Stomach (tissue), 8 donors: ENCODE measurements at regions not wholly inside any gene's neighbourhood (a gene's known extent, or its start where the extent isn't known, plus 50 kb on each side); places are given as distances from the start of the nearest gene placed in this dataset.

ENCODE experiments used
- DNase-seq, 2 donors: peaks; one replicate each; pipeline versions ENCODE4 v3.0.0 to v3.0.0-alpha.2; 2013 to 2019
- H3K27ac ChIP-seq, 5 donors: fragments of 200-600 bp in 4 of 5; sonication (generic) in 4 of 5; one replicate each; pipeline ENCODE4 v1.5.1; 2013 to 2019; ENCODE audit warnings: mild to moderate bottlenecking in 1 of 5, moderate library complexity in 1 of 5
- H3K27me3 ChIP-seq, 3 donors: fragments of 200-600 bp; sonication (generic); one replicate each; pipeline ENCODE4 v1.5.1; 2017 to 2019; ENCODE audit warnings: mixed run types in 1 of 3
- H3K36me3 ChIP-seq, 4 donors: fragments of 200-600 bp; sonication (generic); 1 replicate in 3 of 4; 2 replicates in 1 of 4; pipeline ENCODE4 v1.5.1; 2016 to 2019
- H3K4me1 ChIP-seq, 4 donors: fragments of 200-600 bp; sonication (generic); one replicate each; pipeline ENCODE4 v1.5.1; 2016 to 2019
- H3K4me3 ChIP-seq, 4 donors: fragments of 200-600 bp; sonication (generic) in 3 of 4; one replicate each; pipeline ENCODE4 v1.5.1; 2016 to 2019; ENCODE audit warnings: mild to moderate bottlenecking in 1 of 4
- H3K9me3 ChIP-seq, 4 donors: fragments of 200-600 bp; sonication (generic); one replicate each; pipeline ENCODE4 v1.5.1; 2016 to 2019
- EP300 ChIP-seq: sonication (generic); formaldehyde crosslinking; IDR thresholded peaks from one replicate; pipeline ENCODE4 v1.6.1; 2017; ENCODE audit warnings: antibody characterized with exemption
- POLR2A ChIP-seq, 4 donors: fragments of 450-650 bp; IDR thresholded peaks; one replicate each; pipeline ENCODE4 v1.6.1; 2016; ENCODE audit warnings: antibody characterized with exemption in 4 of 4, control low read depth in 2 of 4, mild to moderate bottlenecking in 1 of 4, moderate library complexity in 1 of 4
- POLR2AphosphoS5 ChIP-seq, 3 donors: sonication (generic); formaldehyde crosslinking; IDR thresholded peaks; one replicate each; pipeline ENCODE4 v1.6.1; 2016; ENCODE audit warnings: antibody characterized with exemption in 3 of 3
- WGBS, 5 donors: extraction: QIAGEN DNeasy Blood & Tissue Kit in 3 of 5; methylation state at CpG; one replicate each; pipeline versions ENCODE4 v1.1.5 to v1.1.7; 2013 to 2018; 5-methylcytosine and 5-hydroxymethylcytosine counted together
- intact Hi-C: fragments of 100-400 bp; cut with DNase I; formaldehyde crosslinking; loops from one replicate; pipeline ENCODE4 v1.15.1; 2023; ENCODE audit warnings: low total_unique reads
- TF ChIP-seq, protein P1 (sequence below), 7 experiments: fragments of 450-650 bp in 4 of 7; fragments of 200-600 bp in 3 of 7; sonication (generic) in 3 of 7; IDR thresholded peaks; one replicate each; pipeline ENCODE4 v1.5.1; 2016 to 2019; ENCODE audit warnings: antibody characterized with exemption in 7 of 7, control low read depth in 2 of 7, mild to moderate bottlenecking in 1 of 7
- donor health status: healthy with polysubstance abuse.
- donor health status: Bipolar disorder and iron deficiency.
- donor health status: healthy.

DNA sequence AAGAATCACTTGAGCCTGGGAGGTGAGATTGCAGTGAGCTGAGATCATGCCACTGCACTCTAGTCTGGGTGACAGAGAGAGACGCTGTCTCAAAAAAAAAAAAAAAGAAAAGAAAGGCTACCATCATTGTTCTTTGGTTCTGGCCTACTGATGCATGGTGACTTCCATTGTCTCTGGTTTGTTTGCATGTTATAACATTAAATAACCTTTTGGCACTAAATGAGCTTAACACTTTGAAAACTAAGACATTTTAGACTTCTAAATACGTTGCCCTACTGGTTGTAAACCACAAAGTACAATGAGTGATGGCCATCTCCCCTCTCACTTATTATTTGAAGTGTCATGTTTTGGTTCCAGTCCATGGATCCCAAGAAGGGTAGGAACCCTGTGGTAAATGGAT lies 152.9 kb upstream of the CPM start:
- TF ChIP-seq POLR2AphosphoS5 (IDR thresholded peaks at IDR 0.05) (no peak), POLR2A (IDR thresholded peaks at IDR 0.05) (no peak), EP300 (no peak)
- TF ChIP-seq, protein P1, sequence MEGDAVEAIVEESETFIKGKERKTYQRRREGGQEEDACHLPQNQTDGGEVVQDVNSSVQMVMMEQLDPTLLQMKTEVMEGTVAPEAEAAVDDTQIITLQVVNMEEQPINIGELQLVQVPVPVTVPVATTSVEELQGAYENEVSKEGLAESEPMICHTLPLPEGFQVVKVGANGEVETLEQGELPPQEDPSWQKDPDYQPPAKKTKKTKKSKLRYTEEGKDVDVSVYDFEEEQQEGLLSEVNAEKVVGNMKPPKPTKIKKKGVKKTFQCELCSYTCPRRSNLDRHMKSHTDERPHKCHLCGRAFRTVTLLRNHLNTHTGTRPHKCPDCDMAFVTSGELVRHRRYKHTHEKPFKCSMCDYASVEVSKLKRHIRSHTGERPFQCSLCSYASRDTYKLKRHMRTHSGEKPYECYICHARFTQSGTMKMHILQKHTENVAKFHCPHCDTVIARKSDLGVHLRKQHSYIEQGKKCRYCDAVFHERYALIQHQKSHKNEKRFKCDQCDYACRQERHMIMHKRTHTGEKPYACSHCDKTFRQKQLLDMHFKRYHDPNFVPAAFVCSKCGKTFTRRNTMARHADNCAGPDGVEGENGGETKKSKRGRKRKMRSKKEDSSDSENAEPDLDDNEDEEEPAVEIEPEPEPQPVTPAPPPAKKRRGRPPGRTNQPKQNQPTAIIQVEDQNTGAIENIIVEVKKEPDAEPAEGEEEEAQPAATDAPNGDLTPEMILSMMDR (IDR thresholded peaks at IDR 0.05) = no peak
- intact Hi-C loops = no loop called here
- no peaks in the 10 kb centered on the region for H3K27me3 ChIP-seq

DNA sequence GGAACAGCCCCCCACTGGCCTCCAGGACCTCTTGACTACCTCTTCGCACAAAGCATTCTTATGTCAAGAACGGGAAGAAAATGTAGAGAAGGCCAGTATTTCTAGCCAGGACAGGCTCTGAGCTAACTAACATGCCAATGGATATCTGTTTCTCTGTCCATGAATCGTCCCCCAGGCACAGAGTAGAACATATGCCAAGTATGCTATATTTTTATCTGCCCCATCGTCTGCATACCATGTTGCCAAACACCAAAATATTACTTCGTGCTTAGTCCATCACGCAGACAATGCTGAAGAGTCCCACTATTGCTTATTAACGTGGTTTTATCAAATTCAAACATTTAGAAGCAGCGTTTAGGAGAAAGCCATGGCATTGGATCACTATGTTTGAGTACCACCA lies 151.4 kb upstream of the CPSF6 start:
- H3K27ac ChIP-seq = no peak overlapping the region
- 69 to 87% (median 78%) methylated on average over 8 of the region's 8 CpGs for WGBS, 5 donors
- TF ChIP-seq POLR2AphosphoS5 (IDR thresholded peaks at IDR 0.05) = no peak
- TF ChIP-seq, protein P1 (IDR thresholded peaks at IDR 0.05) = no peak
- TF ChIP-seq EP300 = no peak
- no peak for TF ChIP-seq POLR2A (IDR thresholded peaks at IDR 0.05)
- H3K4me1 ChIP-seq = no peaks in the 10 kb centered on the region
- no peaks in the 10 kb centered on the region for H3K36me3 ChIP-seq
- intact Hi-C loops = no loop called here
- no peak for DNase-seq
- no peak overlapping the region for H3K4me3 ChIP-seq
- H3K27me3 ChIP-seq = no peaks in the 10 kb centered on the region
- no peaks in the 10 kb centered on the region for H3K9me3 ChIP-seq

More for the DNA sequence above, 152.9 kb upstream of the CPM start:
- H3K4me1 ChIP-seq = no peaks in the 10 kb centered on the region
- no peak overlapping the region for H3K4me3 ChIP-seq
- no peaks in the 10 kb centered on the region for H3K9me3 ChIP-seq
- H3K27ac ChIP-seq = no peak overlapping the region
- no peak for DNase-seq
- WGBS, 5 donors = 79 to 93% (median 86%) methylated on average over 2 of the region's 2 CpGs
- H3K36me3 ChIP-seq = no peaks in the 10 kb centered on the region

GRCh38 chr12:69090722-69091121 lies 148.6 kb upstream of the CPSF6 start:
- no peaks in the 10 kb centered on the region for H3K4me1 ChIP-seq
- TF ChIP-seq EP300 (no peak), POLR2A (IDR thresholded peaks at IDR 0.05) (no peak), POLR2AphosphoS5 (IDR thresholded peaks at IDR 0.05) (no peak)
- TF ChIP-seq, protein P1 (IDR thresholded peaks at IDR 0.05) = no peak
- no peaks in the 10 kb centered on the region for H3K36me3 ChIP-seq
- H3K27me3 ChIP-seq = no peaks in the 10 kb centered on the region
- no peak for DNase-seq
- H3K9me3 ChIP-seq = no peaks in the 10 kb centered on the region
- no peak overlapping the region for H3K4me3 ChIP-seq
- intact Hi-C loops = no loop called here
- no peak overlapping the region for H3K27ac ChIP-seq
- WGBS, 5 donors = 67 to 85% (median 78%) methylated on average over 1 of the region's 1 CpG

DNA sequence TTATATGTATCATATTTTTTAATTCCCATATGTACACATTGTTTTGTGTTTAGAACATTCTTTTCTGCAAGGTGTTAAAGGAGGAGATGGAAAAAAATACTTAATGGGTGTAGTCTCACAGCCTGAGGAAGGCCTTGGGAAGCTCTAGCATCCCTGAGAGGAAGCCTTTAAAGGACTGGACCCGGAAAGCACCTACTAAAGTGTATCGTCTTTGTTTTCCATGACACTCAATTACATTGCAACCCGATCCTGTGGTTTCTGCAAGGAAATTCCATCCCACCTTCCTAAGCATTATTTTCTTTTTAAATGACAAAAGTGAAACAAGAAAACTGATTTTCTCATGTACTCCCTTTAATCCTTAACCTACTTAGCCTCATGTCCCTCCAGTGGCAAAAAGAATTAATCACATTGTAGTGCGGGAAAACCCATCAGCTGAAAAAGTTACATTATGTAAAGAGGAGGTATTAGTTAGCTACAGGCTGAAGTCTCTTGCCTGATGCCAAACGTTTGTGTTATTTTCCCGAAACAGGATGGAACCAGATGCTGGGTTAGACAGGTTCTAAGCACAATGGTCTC lies 147.8 kb upstream of the CPSF6 start:
- H3K27ac ChIP-seq = no peak overlapping the region
- no peaks in the 10 kb centered on the region for H3K4me1 ChIP-seq
- no peaks in the 10 kb centered on the region for H3K27me3 ChIP-seq
- H3K36me3 ChIP-seq = no peaks in the 10 kb centered on the region
- H3K4me3 ChIP-seq = no peak overlapping the region
- no peak for DNase-seq
- 59 to 66% (median 62%) methylated on average over 6 of the region's 6 CpGs for WGBS, 5 donors
- TF ChIP-seq EP300 (no peak), POLR2AphosphoS5 (IDR thresholded peaks at IDR 0.05) (no peak), POLR2A (IDR thresholded peaks at IDR 0.05) (no peak)
- TF ChIP-seq, protein P1 (IDR thresholded peaks at IDR 0.05) = no peak
- H3K9me3 ChIP-seq = no peaks in the 10 kb centered on the region
- intact Hi-C loops = no loop called here
